Gastroesophageal sphincter (tissue), 4 donors: ENCODE measurements at regions not wholly inside any gene's neighbourhood (a gene's known extent, or its start where the extent isn't known, plus 50 kb on each side); places are given as distances from the start of the nearest gene placed in this dataset.

Experiments used
- ATAC-seq: fragments of 150-250 bp; one replicate; pipeline ENCODE4 v1.9.1; 2016; ENCODE audit warnings: mild to moderate bottlenecking, moderate library complexity
- H3K27ac ChIP-seq, 4 donors: fragments of 200-600 bp; sonication (generic) in 3 of 4; 1 replicate in 3 of 4; 2 replicates in 1 of 4; pipeline ENCODE4 v1.5.1; 2016 to 2019
- H3K27me3 ChIP-seq: fragments of 200-600 bp; sonication (generic); one replicate; pipeline ENCODE4 v1.5.1; 2019
- H3K36me3 ChIP-seq, 2 donors: fragments of 200-600 bp; sonication (generic); one replicate each; pipeline ENCODE4 v1.5.1; 2019; ENCODE audit warnings: control low read depth in 1 of 2
- H3K4me1 ChIP-seq, 3 donors: fragments of 200-600 bp; sonication (generic); 1 replicate in 2 of 3; 2 replicates in 1 of 3; pipeline ENCODE4 v1.5.1; 2016 to 2019; ENCODE audit warnings: control low read depth in 2 of 3
- H3K4me3 ChIP-seq, 2 donors: fragments of 200-600 bp; sonication (generic); one replicate each; pipeline ENCODE4 v1.5.1; 2019; ENCODE audit warnings: mild to moderate bottlenecking in 1 of 2, moderate library complexity in 1 of 2
- H3K9me3 ChIP-seq, 3 donors: fragments of 200-600 bp; sonication (generic); one replicate each; pipeline ENCODE4 v1.5.1; 2017 to 2019; ENCODE audit warnings: control low read depth in 2 of 3
- EP300 ChIP-seq: sonication (generic); formaldehyde crosslinking; IDR thresholded peaks from one replicate; pipeline ENCODE4 v1.6.1; 2017; ENCODE audit warnings: antibody characterized with exemption, mild to moderate bottlenecking
- POLR2A ChIP-seq, 2 donors: fragments of 450-650 bp; IDR thresholded peaks; one replicate each; pipeline ENCODE4 v1.6.1; 2017; ENCODE audit warnings: antibody characterized with exemption in 2 of 2, mild to moderate bottlenecking in 2 of 2, moderate library complexity in 1 of 2
- POLR2AphosphoS5 ChIP-seq: sonication (generic); formaldehyde crosslinking; IDR thresholded peaks from one replicate; pipeline ENCODE4 v1.6.1; 2017; ENCODE audit warnings: antibody characterized with exemption
- WGBS, 2 donors: methylation state at CpG; one replicate each; pipeline ENCODE4 v1.1.5; 2018; ENCODE audit warnings: low coverage in 1 of 2; 5-methylcytosine and 5-hydroxymethylcytosine counted together
- TF ChIP-seq, protein P1 (sequence below), 4 experiments: fragments of 200-600 bp in 2 of 4; fragments of 450-650 bp in 2 of 4; sonication (generic) in 1 of 4; IDR thresholded peaks; one replicate each; pipeline ENCODE4 v1.5.1; 2017 to 2019; ENCODE audit warnings: antibody characterized with exemption in 4 of 4, mild to moderate bottlenecking in 2 of 4, moderate library complexity in 2 of 4

DNA sequence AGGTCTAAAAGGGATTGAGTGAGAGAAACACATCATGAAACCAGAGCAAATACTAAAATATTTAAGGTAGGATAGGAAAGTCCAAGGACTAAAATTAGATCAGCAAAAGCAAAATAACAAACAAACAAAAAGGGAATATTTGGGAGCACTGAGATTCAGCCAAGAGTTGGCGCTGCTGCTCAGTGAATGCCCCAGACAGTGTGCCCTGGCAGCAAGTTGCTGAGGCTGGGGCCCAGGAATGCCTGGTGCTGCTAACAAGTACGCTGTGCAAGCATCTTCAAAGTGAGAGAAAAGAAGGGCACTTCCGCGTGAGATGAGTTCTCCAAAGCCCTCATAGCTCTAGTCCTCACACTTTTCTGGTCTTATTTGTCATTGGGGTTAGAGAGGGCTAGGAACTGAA lies 603.3 kb downstream of the EFNA5 start:
- Histone ChIP-seq H3K27ac (no peak overlapping the region), H3K4me3 (no peak overlapping the region), H3K9me3 (peaks cover 0 to 12% (median 0%) of the 10 kb centered on the region in 3 donors), H3K27me3 (no peaks in the 10 kb centered on the region), H3K36me3 (no peaks in the 10 kb centered on the region), H3K4me1 (no peaks in the 10 kb centered on the region)
- 47 to 90% methylated on average over 4 of the region's 4 CpGs for WGBS, 2 donors
- ATAC-seq: no peak
- TF ChIP-seq POLR2A (IDR thresholded peaks at IDR 0.05) (no peak), POLR2AphosphoS5 (no peak), EP300 (no peak)
- TF ChIP-seq, protein P1, sequence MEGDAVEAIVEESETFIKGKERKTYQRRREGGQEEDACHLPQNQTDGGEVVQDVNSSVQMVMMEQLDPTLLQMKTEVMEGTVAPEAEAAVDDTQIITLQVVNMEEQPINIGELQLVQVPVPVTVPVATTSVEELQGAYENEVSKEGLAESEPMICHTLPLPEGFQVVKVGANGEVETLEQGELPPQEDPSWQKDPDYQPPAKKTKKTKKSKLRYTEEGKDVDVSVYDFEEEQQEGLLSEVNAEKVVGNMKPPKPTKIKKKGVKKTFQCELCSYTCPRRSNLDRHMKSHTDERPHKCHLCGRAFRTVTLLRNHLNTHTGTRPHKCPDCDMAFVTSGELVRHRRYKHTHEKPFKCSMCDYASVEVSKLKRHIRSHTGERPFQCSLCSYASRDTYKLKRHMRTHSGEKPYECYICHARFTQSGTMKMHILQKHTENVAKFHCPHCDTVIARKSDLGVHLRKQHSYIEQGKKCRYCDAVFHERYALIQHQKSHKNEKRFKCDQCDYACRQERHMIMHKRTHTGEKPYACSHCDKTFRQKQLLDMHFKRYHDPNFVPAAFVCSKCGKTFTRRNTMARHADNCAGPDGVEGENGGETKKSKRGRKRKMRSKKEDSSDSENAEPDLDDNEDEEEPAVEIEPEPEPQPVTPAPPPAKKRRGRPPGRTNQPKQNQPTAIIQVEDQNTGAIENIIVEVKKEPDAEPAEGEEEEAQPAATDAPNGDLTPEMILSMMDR (IDR thresholded peaks at IDR 0.05): peak in 1 of 4 experiments; percentile 15

DNA sequence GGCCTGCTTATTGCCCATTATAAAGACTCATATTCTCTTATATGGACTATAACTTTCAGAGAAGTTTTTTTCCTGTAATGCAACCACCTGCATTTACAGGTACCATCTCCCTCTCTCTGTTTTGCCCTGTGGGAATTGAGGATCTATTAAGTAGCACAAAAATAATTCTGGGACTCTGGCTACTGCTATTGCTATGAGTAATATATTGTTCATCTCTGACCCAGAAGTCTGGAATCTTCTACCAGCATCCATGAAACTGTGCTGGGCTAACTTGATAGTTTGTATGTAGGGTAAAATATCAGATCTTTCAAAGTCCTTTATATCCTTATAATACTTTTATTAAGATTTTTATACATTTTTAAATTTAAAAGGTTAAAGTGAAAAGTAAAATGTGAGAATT lies 607.2 kb downstream of the EFNA5 start:
- Histone ChIP-seq H3K36me3 (no peaks in the 10 kb centered on the region), H3K9me3 (no peaks in the 10 kb centered on the region), H3K4me3 (no peak overlapping the region), H3K4me1 (no peaks in the 10 kb centered on the region), H3K27ac (no peak overlapping the region), H3K27me3 (no peaks in the 10 kb centered on the region)
- no peak for ATAC-seq
- TF ChIP-seq POLR2A (IDR thresholded peaks at IDR 0.05): no peak
- no peak for TF ChIP-seq EP300
- TF ChIP-seq POLR2AphosphoS5: no peak
- TF ChIP-seq, protein P1 (IDR thresholded peaks at IDR 0.05): no peak

DNA sequence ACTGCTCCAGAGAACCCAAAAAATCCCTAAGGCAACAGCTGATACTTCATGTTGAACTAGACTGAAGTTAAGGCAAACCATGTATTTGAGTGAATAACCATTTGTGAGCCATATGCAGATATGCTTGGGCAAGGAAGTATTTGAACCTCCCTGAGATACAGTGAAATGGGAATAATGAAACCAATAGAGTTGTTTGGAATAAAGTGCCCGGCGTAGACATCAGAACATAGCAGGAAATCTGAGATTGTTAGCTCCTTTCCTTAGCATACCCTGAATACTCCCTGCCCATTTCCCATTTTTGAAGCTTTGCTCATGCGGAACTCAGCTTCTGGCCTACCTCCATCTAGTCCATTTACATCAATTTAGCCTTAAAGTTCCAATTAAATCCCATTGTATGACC lies 611.9 kb downstream of the EFNA5 start:
- Histone ChIP-seq H3K36me3 (no peaks in the 10 kb centered on the region), H3K27me3 (no peaks in the 10 kb centered on the region), H3K4me3 (no peak overlapping the region), H3K9me3 (no peaks in the 10 kb centered on the region), H3K4me1 (no peaks in the 10 kb centered on the region), H3K27ac (no peak overlapping the region)
- 67 to 86% methylated on average over 2 to 3 of the region's 3 CpGs for WGBS, 2 donors
- ATAC-seq: no peak
- no peak for TF ChIP-seq POLR2AphosphoS5
- TF ChIP-seq POLR2A (IDR thresholded peaks at IDR 0.05): no peak
- TF ChIP-seq, protein P1 (IDR thresholded peaks at IDR 0.05): no peak

DNA sequence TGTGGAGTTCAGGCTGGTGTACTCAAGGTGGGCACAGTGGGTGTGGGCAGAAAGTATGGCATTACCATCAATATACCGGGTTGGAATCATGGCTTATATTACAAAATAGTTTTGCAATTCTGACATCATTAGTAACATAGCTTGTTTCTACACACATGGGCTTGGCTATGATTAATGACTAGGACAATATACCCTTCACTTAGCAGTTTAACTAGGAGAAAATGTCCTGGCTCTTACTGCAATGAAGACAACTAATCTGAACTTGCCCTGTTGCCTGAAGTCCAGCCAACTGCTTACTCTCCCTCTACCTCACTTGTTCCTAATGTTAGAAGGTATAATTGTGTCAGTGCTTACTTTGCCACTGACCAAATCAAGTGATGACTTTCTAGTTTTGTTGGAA lies 612.5 kb downstream of the EFNA5 start:
- TF ChIP-seq EP300 (no peak), POLR2AphosphoS5 (no peak), POLR2A (IDR thresholded peaks at IDR 0.05) (no peak)
- TF ChIP-seq, protein P1 (IDR thresholded peaks at IDR 0.05): no peak
- no peaks in the 10 kb centered on the region for H3K9me3 ChIP-seq
- H3K36me3 ChIP-seq: no peaks in the 10 kb centered on the region
- H3K27me3 ChIP-seq: no peaks in the 10 kb centered on the region
- no peak overlapping the region for H3K4me3 ChIP-seq
- H3K4me1 ChIP-seq: no peaks in the 10 kb centered on the region
- ATAC-seq: no peak
- H3K27ac ChIP-seq: no peak overlapping the region
- WGBS, 2 donors: 88 to 92% methylated on average over 1 of the region's 1 CpG

DNA sequence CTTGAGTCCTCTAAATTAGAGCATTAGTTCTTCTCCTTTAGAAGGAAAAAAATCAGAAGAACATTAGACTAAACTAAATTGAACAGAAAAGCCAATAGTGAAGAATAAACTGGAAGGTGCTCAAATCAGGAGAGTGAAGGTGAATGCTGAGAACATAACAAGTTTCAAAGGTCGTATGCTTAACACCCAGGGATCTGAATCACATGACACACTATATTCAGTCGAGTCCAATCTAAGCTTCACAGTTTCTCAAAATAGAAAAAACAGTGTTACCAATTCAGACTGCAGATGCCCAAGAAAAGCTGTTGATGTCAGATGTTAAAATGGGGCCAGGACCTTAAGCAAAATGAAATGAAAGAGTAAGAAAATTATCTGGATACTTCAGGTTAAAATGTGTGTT lies 614.5 kb downstream of the EFNA5 start:
- Histone ChIP-seq H3K27ac (no peak overlapping the region), H3K27me3 (no peaks in the 10 kb centered on the region), H3K36me3 (no peaks in the 10 kb centered on the region), H3K4me1 (no peaks in the 10 kb centered on the region), H3K9me3 (no peaks in the 10 kb centered on the region), H3K4me3 (no peak overlapping the region)
- no peak for ATAC-seq
- 41 to 47% methylated on average over 2 of the region's 2 CpGs for WGBS, 2 donors
- TF ChIP-seq EP300 (no peak), POLR2AphosphoS5 (no peak), POLR2A (IDR thresholded peaks at IDR 0.05) (no peak)
